ENCODE measurements at regions not wholly inside any gene's neighbourhood (a gene's known extent, or its start where the extent isn't known, plus 50 kb on each side); places are given as distances from the start of the nearest gene placed in this dataset.

- ATAC-seq (ENCODE audit: low FRiP score) (no peak), DNase-seq (no peak)
- Histone ChIP-seq H3K27me3 (ENCODE audit: control insufficient read depth in 1 of 2, insufficient read depth in 2 of 2, low read length in 1 of 2) (no peaks in the 10 kb centered on the region), H3K4me1 (ENCODE audit: control insufficient read depth in 1 of 2, insufficient read depth in 2 of 2, low read length in 2 of 2) (peaks cover 2 to 5% of the 10 kb centered on the region in 2 donors), H3K27ac (ENCODE audit: low read depth in 1 of 2, low read length in 2 of 2) (no peak overlapping the region), H3K4me3 (ENCODE audit: low read length in 2 of 2) (no peak overlapping the region), H3K9me3 (ENCODE audit: control insufficient read depth, low read length) (no peaks in the 10 kb centered on the region), H3K36me3 (ENCODE audit: control insufficient read depth in 1 of 2, insufficient read depth in 2 of 2, low read length in 1 of 2) (peaks cover 0 to 2% of the 10 kb centered on the region in 2 donors)
- intact Hi-C loops (cut with DNase I): loop anchor here in 1 of 2 donors (5.0 kb wide), 1 partner anchor 48 kb away; no protein-coding TSS in a partner anchor
These were observed 54.3 kb downstream of the HAND2 start for GRCh38 chr4:173475751-173476150.

- H3K36me3 ChIP-seq (ENCODE audit: control insufficient read depth in 1 of 2, insufficient read depth in 2 of 2, low read length in 1 of 2): no peaks in the 10 kb centered on the region
- H3K27me3 ChIP-seq (ENCODE audit: control insufficient read depth in 1 of 2, insufficient read depth in 2 of 2, low read length in 1 of 2): no peaks in the 10 kb centered on the region
- WGBS, 2 donors: 96% methylated on average over 7 of the region's 7 CpGs
- no peak overlapping the region for H3K27ac ChIP-seq (ENCODE audit: low read depth in 1 of 2, low read length in 2 of 2)
- ATAC-seq (ENCODE audit: low FRiP score) (no peak), DNase-seq (no peak)
- intact Hi-C loops (cut with DNase I): no loop called here
- no peak overlapping the region for H3K4me3 ChIP-seq (ENCODE audit: low read length in 2 of 2)
- H3K4me1 ChIP-seq (ENCODE audit: control insufficient read depth in 1 of 2, insufficient read depth in 2 of 2, low read length in 2 of 2): peaks cover under 1 to 2% of the 10 kb centered on the region in 2 donors
- H3K9me3 ChIP-seq (ENCODE audit: control insufficient read depth, low read length): no peaks in the 10 kb centered on the region
These were observed 60.4 kb downstream of the HAND2 start for GRCh38 chr4:173469622-173470021.

- DNase-seq (no peak), ATAC-seq (ENCODE audit: low FRiP score) (no peak)
- no peak overlapping the region for H3K27ac ChIP-seq (ENCODE audit: low read depth in 1 of 2, low read length in 2 of 2)
- peaks cover 2 to 3% of the 10 kb centered on the region in 2 donors for H3K4me1 ChIP-seq (ENCODE audit: control insufficient read depth in 1 of 2, insufficient read depth in 2 of 2, low read length in 2 of 2)
- intact Hi-C loops (cut with DNase I): no loop called here
- H3K9me3 ChIP-seq (ENCODE audit: control insufficient read depth, low read length): no peaks in the 10 kb centered on the region
- no peak overlapping the region for H3K4me3 ChIP-seq (ENCODE audit: low read length in 2 of 2)
- H3K36me3 ChIP-seq (ENCODE audit: control insufficient read depth in 1 of 2, insufficient read depth in 2 of 2, low read length in 1 of 2): no peaks in the 10 kb centered on the region
- no peaks in the 10 kb centered on the region for H3K27me3 ChIP-seq (ENCODE audit: control insufficient read depth in 1 of 2, insufficient read depth in 2 of 2, low read length in 1 of 2)
These were observed 61.7 kb downstream of the HAND2 start for GRCh38 chr4:173468314-173468713.

GRCh38 chr4:173466101-173466500 is 63.9 kb downstream of the HAND2 start:
- peaks cover 2 to 3% of the 10 kb centered on the region in 2 donors for H3K4me1 ChIP-seq (ENCODE audit: control insufficient read depth in 1 of 2, insufficient read depth in 2 of 2, low read length in 2 of 2)
- no peaks in the 10 kb centered on the region for H3K36me3 ChIP-seq (ENCODE audit: control insufficient read depth in 1 of 2, insufficient read depth in 2 of 2, low read length in 1 of 2)
- no peaks in the 10 kb centered on the region for H3K9me3 ChIP-seq (ENCODE audit: control insufficient read depth, low read length)
- intact Hi-C loops (cut with DNase I): no loop called here
- DNase-seq (no peak), ATAC-seq (ENCODE audit: low FRiP score) (no peak)
- H3K27me3 ChIP-seq (ENCODE audit: control insufficient read depth in 1 of 2, insufficient read depth in 2 of 2, low read length in 1 of 2): no peaks in the 10 kb centered on the region
- no peak overlapping the region for H3K27ac ChIP-seq (ENCODE audit: low read depth in 1 of 2, low read length in 2 of 2)
- 3 to 6% methylated on average over 2 of the region's 2 CpGs for WGBS, 2 donors
- H3K4me3 ChIP-seq (ENCODE audit: low read length in 2 of 2): no peak overlapping the region

- DNase-seq (no peak), ATAC-seq (ENCODE audit: low FRiP score) (no peak)
- intact Hi-C loops (cut with DNase I): no loop called here
- no peak overlapping the region for H3K27ac ChIP-seq (ENCODE audit: low read depth in 1 of 2, low read length in 2 of 2)
- 38 to 60% methylated on average over 2 of the region's 2 CpGs for WGBS, 2 donors
- H3K9me3 ChIP-seq (ENCODE audit: control insufficient read depth, low read length): no peaks in the 10 kb centered on the region
- H3K36me3 ChIP-seq (ENCODE audit: control insufficient read depth in 1 of 2, insufficient read depth in 2 of 2, low read length in 1 of 2): no peaks in the 10 kb centered on the region
- no peaks in the 10 kb centered on the region for H3K27me3 ChIP-seq (ENCODE audit: control insufficient read depth in 1 of 2, insufficient read depth in 2 of 2, low read length in 1 of 2)
- no peak overlapping the region for H3K4me3 ChIP-seq (ENCODE audit: low read length in 2 of 2)
- peaks cover 2 to 3% of the 10 kb centered on the region in 2 donors for H3K4me1 ChIP-seq (ENCODE audit: control insufficient read depth in 1 of 2, insufficient read depth in 2 of 2, low read length in 2 of 2)
These were observed 65.5 kb downstream of the HAND2 start for GRCh38 chr4:173464481-173464880.

GRCh38 chr4:173463816-173464215 is 64.9 kb upstream of the SCRG1 start:
- no peak overlapping the region for H3K4me3 ChIP-seq (ENCODE audit: low read length in 2 of 2)
- 46 to 50% methylated on average over 2 of the region's 2 CpGs for WGBS, 2 donors
- H3K36me3 ChIP-seq (ENCODE audit: control insufficient read depth in 1 of 2, insufficient read depth in 2 of 2, low read length in 1 of 2): no peaks in the 10 kb centered on the region
- ATAC-seq (ENCODE audit: low FRiP score) (no peak), DNase-seq (no peak)
- peaks cover 2 to 3% of the 10 kb centered on the region in 2 donors for H3K4me1 ChIP-seq (ENCODE audit: control insufficient read depth in 1 of 2, insufficient read depth in 2 of 2, low read length in 2 of 2)
- no peaks in the 10 kb centered on the region for H3K9me3 ChIP-seq (ENCODE audit: control insufficient read depth, low read length)
- peak overlapping the region in 1 of 2 donors; percentile 14 for H3K27ac ChIP-seq (ENCODE audit: low read depth in 1 of 2, low read length in 2 of 2)
- intact Hi-C loops (cut with DNase I): no loop called here
- no peaks in the 10 kb centered on the region for H3K27me3 ChIP-seq (ENCODE audit: control insufficient read depth in 1 of 2, insufficient read depth in 2 of 2, low read length in 1 of 2)

GRCh38 chr4:173461170-173461569 is 62.3 kb upstream of the SCRG1 start:
- ATAC-seq (ENCODE audit: low FRiP score): no peak
- Histone ChIP-seq H3K27ac (ENCODE audit: low read depth in 1 of 2, low read length in 2 of 2) (no peak overlapping the region), H3K27me3 (ENCODE audit: control insufficient read depth in 1 of 2, insufficient read depth in 2 of 2, low read length in 1 of 2) (no peaks in the 10 kb centered on the region), H3K4me3 (ENCODE audit: low read length in 2 of 2) (no peak overlapping the region), H3K4me1 (ENCODE audit: control insufficient read depth in 1 of 2, insufficient read depth in 2 of 2, low read length in 2 of 2) (peaks cover 2 to 3% of the 10 kb centered on the region in 2 donors), H3K36me3 (ENCODE audit: control insufficient read depth in 1 of 2, insufficient read depth in 2 of 2, low read length in 1 of 2) (peaks cover 0 to 2% of the 10 kb centered on the region in 2 donors), H3K9me3 (ENCODE audit: control insufficient read depth, low read length) (no peaks in the 10 kb centered on the region)
- intact Hi-C loops (cut with DNase I): no loop called here
- no peak for DNase-seq
- 87% methylated on average over 3 of the region's 3 CpGs for WGBS, 2 donors

GRCh38 chr4:173459857-173460256 is 60.9 kb upstream of the SCRG1 start:
- intact Hi-C loops (cut with DNase I): no loop called here
- H3K4me3 ChIP-seq (ENCODE audit: low read length in 2 of 2): no peak overlapping the region
- H3K27ac ChIP-seq (ENCODE audit: low read depth in 1 of 2, low read length in 2 of 2): no peak overlapping the region
- H3K36me3 ChIP-seq (ENCODE audit: control insufficient read depth in 1 of 2, insufficient read depth in 2 of 2, low read length in 1 of 2): peaks cover 0 to 2% of the 10 kb centered on the region in 2 donors
- H3K9me3 ChIP-seq (ENCODE audit: control insufficient read depth, low read length): no peaks in the 10 kb centered on the region
- peaks cover 0 to 3% of the 10 kb centered on the region in 2 donors for H3K4me1 ChIP-seq (ENCODE audit: control insufficient read depth in 1 of 2, insufficient read depth in 2 of 2, low read length in 2 of 2)
- no peak for ATAC-seq (ENCODE audit: low FRiP score)
- WGBS, 2 donors: 92 to 94% methylated on average over 10 of the region's 10 CpGs
- H3K27me3 ChIP-seq (ENCODE audit: control insufficient read depth in 1 of 2, insufficient read depth in 2 of 2, low read length in 1 of 2): no peaks in the 10 kb centered on the region
- DNase-seq: no peak

- intact Hi-C loops (cut with DNase I): no loop called here
- Histone ChIP-seq H3K36me3 (ENCODE audit: control insufficient read depth in 1 of 2, insufficient read depth in 2 of 2, low read length in 1 of 2) (peaks cover 0 to 3% of the 10 kb centered on the region in 2 donors), H3K9me3 (ENCODE audit: control insufficient read depth, low read length) (no peaks in the 10 kb centered on the region), H3K27me3 (ENCODE audit: control insufficient read depth in 1 of 2, insufficient read depth in 2 of 2, low read length in 1 of 2) (no peaks in the 10 kb centered on the region), H3K27ac (ENCODE audit: low read depth in 1 of 2, low read length in 2 of 2) (no peak overlapping the region), H3K4me3 (ENCODE audit: low read length in 2 of 2) (no peak overlapping the region), H3K4me1 (ENCODE audit: control insufficient read depth in 1 of 2, insufficient read depth in 2 of 2, low read length in 2 of 2) (no peaks in the 10 kb centered on the region)
- DNase-seq (no peak), ATAC-seq (ENCODE audit: low FRiP score) (no peak)
- WGBS, 2 donors: 98 to 100% methylated on average over 1 of the region's 1 CpG
These were observed 59.0 kb upstream of the SCRG1 start for GRCh38 chr4:173457893-173458292.

Data from aorta (tissue), 5 donors.